Ovary (tissue), 3 donors: ENCODE measurements at regions not wholly inside any gene's neighbourhood (a gene's known extent, or its start where the extent isn't known, plus 50 kb on each side); places are given as distances from the start of the nearest gene placed in this dataset.

Experiments
- CTCF ChIP-seq, 3 donors: fragments of 450-650 bp in 2 of 3; fragments of 200-600 bp in 1 of 3; IDR thresholded peaks; one replicate each; pipeline versions ENCODE4 v1.5.1 to v1.8.0; 2016 to 2022; ENCODE audit warnings: antibody characterized with exemption in 3 of 3, mild to moderate bottlenecking in 1 of 3
- EP300 ChIP-seq: sonication (generic); formaldehyde crosslinking; IDR thresholded peaks from one replicate; pipeline ENCODE4 v1.6.1; 2017; ENCODE audit warnings: antibody characterized with exemption
- donor health status: DM: no; HTN: no; CAD: no.

DNA sequence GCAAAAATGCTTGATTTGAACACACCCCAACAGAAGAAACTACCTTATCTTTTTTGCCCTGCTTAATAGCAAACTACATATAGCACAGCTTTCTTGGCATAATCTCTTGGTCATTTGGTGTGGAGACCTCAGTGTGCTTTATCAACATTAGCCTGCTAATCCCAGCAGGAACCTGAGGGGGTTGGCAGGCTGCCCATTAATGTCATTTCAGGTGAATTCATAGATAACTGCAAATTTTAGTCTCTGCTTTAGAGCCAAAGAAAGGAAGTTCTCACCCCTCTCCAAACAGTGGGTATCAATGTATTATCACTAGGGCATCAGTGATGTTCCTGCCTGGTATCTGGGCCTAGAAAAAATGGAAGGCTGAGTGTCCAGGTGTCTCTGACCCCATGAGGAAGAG lies 489.0 kb downstream of the NTRK2 start:
- no peak for TF ChIP-seq CTCF (IDR thresholded peaks at IDR 0.05)
- no peak for TF ChIP-seq EP300
